Loucy (cell line): ENCODE measurements at regions not wholly inside any gene's neighbourhood (a gene's known extent, or its start where the extent isn't known, plus 50 kb on each side); places are given as distances from the start of the nearest gene placed in this dataset.

Experiments
- EZH2phosphoT487 ChIP-seq: fragments of 200-600 bp; IDR thresholded peaks from 2 replicates; pipeline ENCODE4 v1.6.1; 2018; ENCODE audit warnings: antibody characterized with exemption, mild to moderate bottlenecking, moderate library complexity, borderline replicate concordance
- TF ChIP-seq, protein P1 (sequence below): fragments of 200-600 bp; sonication (generic); conservative IDR thresholded peaks from 2 replicates; pipeline ENCODE4 v1.5.1; 2014; ENCODE audit warnings: mild to moderate bottlenecking, antibody characterized with exemption, low read length

DNA sequence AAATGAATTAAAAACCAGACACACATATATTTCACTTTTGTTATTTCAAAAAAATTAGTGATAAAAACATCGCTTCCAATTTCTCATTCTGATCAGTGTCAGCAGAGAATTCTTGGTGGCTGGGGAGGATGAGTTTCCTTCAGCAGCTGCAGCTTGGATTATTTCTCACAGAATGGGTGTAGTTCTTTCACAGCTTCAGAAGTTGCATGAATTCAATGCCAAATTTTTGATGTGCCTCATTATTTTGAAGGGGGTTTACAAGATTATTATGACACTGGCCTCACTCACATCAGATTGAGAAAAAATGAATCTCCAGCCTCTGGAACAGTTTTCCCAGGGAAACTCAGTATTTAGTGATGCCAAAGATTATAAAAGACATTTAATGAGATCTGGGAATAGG, 184.9 kb upstream of the WDFY3 start:
- TF ChIP-seq, protein P1, sequence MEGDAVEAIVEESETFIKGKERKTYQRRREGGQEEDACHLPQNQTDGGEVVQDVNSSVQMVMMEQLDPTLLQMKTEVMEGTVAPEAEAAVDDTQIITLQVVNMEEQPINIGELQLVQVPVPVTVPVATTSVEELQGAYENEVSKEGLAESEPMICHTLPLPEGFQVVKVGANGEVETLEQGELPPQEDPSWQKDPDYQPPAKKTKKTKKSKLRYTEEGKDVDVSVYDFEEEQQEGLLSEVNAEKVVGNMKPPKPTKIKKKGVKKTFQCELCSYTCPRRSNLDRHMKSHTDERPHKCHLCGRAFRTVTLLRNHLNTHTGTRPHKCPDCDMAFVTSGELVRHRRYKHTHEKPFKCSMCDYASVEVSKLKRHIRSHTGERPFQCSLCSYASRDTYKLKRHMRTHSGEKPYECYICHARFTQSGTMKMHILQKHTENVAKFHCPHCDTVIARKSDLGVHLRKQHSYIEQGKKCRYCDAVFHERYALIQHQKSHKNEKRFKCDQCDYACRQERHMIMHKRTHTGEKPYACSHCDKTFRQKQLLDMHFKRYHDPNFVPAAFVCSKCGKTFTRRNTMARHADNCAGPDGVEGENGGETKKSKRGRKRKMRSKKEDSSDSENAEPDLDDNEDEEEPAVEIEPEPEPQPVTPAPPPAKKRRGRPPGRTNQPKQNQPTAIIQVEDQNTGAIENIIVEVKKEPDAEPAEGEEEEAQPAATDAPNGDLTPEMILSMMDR = no peak
- TF ChIP-seq EZH2phosphoT487 = no peak
